SK-N-SH treated with all-trans-retinoic acid at 6 μM for 48 hours (cell line): ENCODE measurements at regions not wholly inside any gene's neighbourhood (a gene's known extent, or its start where the extent isn't known, plus 50 kb on each side); places are given as distances from the start of the nearest gene placed in this dataset.

Experiments used
- ATAC-seq: fragments of 200-7000 bp; cut with Tn5 transposase; 3 replicates; pipeline ENCODE4 v1.9.1; 2020; ENCODE audit warnings: mild to moderate bottlenecking, moderate library complexity
- ARNTL ChIP-seq: fragments of 450-650 bp; formaldehyde crosslinking; IDR thresholded peaks from 2 replicates; pipeline ENCODE4 v1.5.0; 2020; ENCODE audit warnings: low read depth, mild to moderate bottlenecking, moderate library complexity, borderline replicate concordance
- BACH2 ChIP-seq: fragments of 250-450 bp; sonication (Bioruptor Pico); IDR thresholded peaks from 2 replicates; pipeline ENCODE4 v1.9.0; 2021; ENCODE audit warnings: mild to moderate bottlenecking, borderline replicate concordance
- CSDC2 ChIP-seq: fragments of 250-450 bp; sonication (Bioruptor Pico); IDR thresholded peaks from 2 replicates; pipeline ENCODE4 v1.5.0; 2020; ENCODE audit warnings: mild to moderate bottlenecking, moderate library complexity
- ESRRG ChIP-seq: fragments of 250-450 bp; sonication (Bioruptor Pico); IDR thresholded peaks from 2 replicates; pipeline ENCODE4 v1.6.1; 2021; ENCODE audit warnings: mild to moderate bottlenecking
- GLIS3 ChIP-seq: fragments of 250-450 bp; sonication (Bioruptor Pico); IDR thresholded peaks from 2 replicates; pipeline ENCODE4 v1.5.0; 2020; ENCODE audit warnings: mild to moderate bottlenecking, moderate library complexity
- ISL1 ChIP-seq: fragments of 250-450 bp; sonication (Bioruptor Pico); IDR thresholded peaks from 2 replicates; pipeline ENCODE4 v2.1.2; 2022; ENCODE audit warnings: mild to moderate bottlenecking, moderate library complexity
- OSR1 ChIP-seq: fragments of 250-450 bp; sonication (Bioruptor Pico); IDR thresholded peaks from 2 replicates; pipeline ENCODE4 v1.8.0; 2022; ENCODE audit warnings: moderate library complexity, mild to moderate bottlenecking, inconsistent platforms
- PPARA ChIP-seq: fragments of 250-450 bp; sonication (Bioruptor Pico); IDR thresholded peaks from 2 replicates; pipeline ENCODE4 v1.5.0; 2020; ENCODE audit warnings: mild to moderate bottlenecking, borderline replicate concordance
- RARB ChIP-seq: fragments of 250-450 bp; sonication (Bioruptor Pico); IDR thresholded peaks from 2 replicates; pipeline ENCODE4 v1.8.0; 2021; ENCODE audit warnings: mild to moderate bottlenecking, moderate library complexity
- SNAI2 ChIP-seq: fragments of 250-450 bp; sonication (Bioruptor Pico); IDR thresholded peaks from 2 replicates; pipeline ENCODE4 v1.5.0; 2020; ENCODE audit warnings: mild to moderate bottlenecking, moderate library complexity
- TCF4 ChIP-seq: fragments of 250-450 bp; sonication (Bioruptor Pico); IDR thresholded peaks from 2 replicates; pipeline ENCODE4 v1.8.0; 2021; ENCODE audit warnings: mild to moderate bottlenecking, moderate library complexity, borderline replicate concordance
- TOX ChIP-seq: fragments of 250-450 bp; sonication (Bioruptor Pico); IDR thresholded peaks from 2 replicates; pipeline ENCODE4 v1.8.0; 2021; ENCODE audit warnings: mild to moderate bottlenecking, moderate library complexity, borderline replicate concordance
- ZC3H10 ChIP-seq: fragments of 250-450 bp; sonication (Bioruptor Pico); IDR thresholded peaks from 2 replicates; pipeline ENCODE4 v1.5.1; 2021; ENCODE audit warnings: mild to moderate bottlenecking, moderate library complexity
- ZFP3 ChIP-seq: fragments of 250-450 bp; sonication (Bioruptor Pico); IDR thresholded peaks from 2 replicates; pipeline ENCODE4 v1.5.0; 2020; ENCODE audit warnings: mild to moderate bottlenecking, moderate library complexity
- ZFP30 ChIP-seq: fragments of 450-650 bp; formaldehyde crosslinking; IDR thresholded peaks from 2 replicates; pipeline ENCODE4 v1.5.0; 2022; ENCODE audit warnings: mild to moderate bottlenecking, moderate library complexity
- ZNF565 ChIP-seq: fragments of 450-650 bp; formaldehyde crosslinking; conservative IDR thresholded peaks from 2 replicates; pipeline ENCODE4 v1.5.0; 2020; ENCODE audit warnings: low read depth, mild to moderate bottlenecking, moderate library complexity
- ZNF70 ChIP-seq: fragments of 450-650 bp; formaldehyde crosslinking; IDR thresholded peaks from 2 replicates; pipeline ENCODE4 v1.5.0; 2020; ENCODE audit warnings: mild to moderate bottlenecking, moderate library complexity
- ZNF8 ChIP-seq: fragments of 450-650 bp; formaldehyde crosslinking; IDR thresholded peaks from 2 replicates; pipeline ENCODE4 v1.5.0; 2020; ENCODE audit warnings: mild to moderate bottlenecking, moderate library complexity
- TF ChIP-seq, protein P1 (sequence below): fragments of 250-450 bp; sonication (Bioruptor Pico); IDR thresholded peaks from 2 replicates; pipeline ENCODE4 v1.8.0; 2021; ENCODE audit warnings: low read depth, mild to moderate bottlenecking, moderate library complexity, borderline replicate concordance
- TF ChIP-seq, protein P2 (sequence below): fragments of 250-450 bp; sonication (Bioruptor Pico); IDR thresholded peaks from 2 replicates; pipeline ENCODE4 v1.5.1; 2020; ENCODE audit warnings: low read depth, mild to moderate bottlenecking, moderate library complexity
- TF ChIP-seq, protein P3 (sequence below): fragments of 250-450 bp; sonication (Bioruptor Pico); IDR thresholded peaks from 2 replicates; pipeline ENCODE4 v1.8.0; 2020; ENCODE audit warnings: mild to moderate bottlenecking, moderate library complexity, borderline replicate concordance
- TF ChIP-seq, protein P4 (sequence below): fragments of 250-450 bp; sonication (Bioruptor Pico); IDR thresholded peaks from 2 replicates; pipeline ENCODE4 v1.5.1; 2021; ENCODE audit warnings: mild to moderate bottlenecking, moderate library complexity

DNA sequence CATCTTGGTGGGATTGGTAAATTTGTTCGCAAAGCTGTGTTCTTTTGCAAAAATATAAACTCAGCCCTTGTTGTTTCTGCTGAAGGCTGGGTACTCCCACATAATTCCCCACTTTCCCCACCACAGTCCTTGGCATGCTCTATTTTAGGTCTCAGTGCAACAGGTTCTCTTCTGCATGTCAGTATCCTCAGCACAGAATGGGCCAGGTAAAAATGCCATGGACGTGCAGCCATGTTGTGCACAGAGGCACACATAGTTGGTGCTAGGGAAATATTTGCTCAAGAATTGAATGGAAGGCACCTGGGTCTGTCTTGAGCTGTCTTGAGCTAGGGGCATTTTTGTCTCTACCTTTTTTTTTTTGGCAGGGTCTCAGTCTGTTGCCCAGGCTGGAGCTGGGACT lies 87.8 kb upstream of the LHX5 start:
- no peak for ATAC-seq
- no peak for TF ChIP-seq TOX (CRISPR knock-in tag)
- no peak for TF ChIP-seq ISL1 (CRISPR knock-in tag)
- TF ChIP-seq ZNF70 (CRISPR knock-in tag), result no peak

DNA sequence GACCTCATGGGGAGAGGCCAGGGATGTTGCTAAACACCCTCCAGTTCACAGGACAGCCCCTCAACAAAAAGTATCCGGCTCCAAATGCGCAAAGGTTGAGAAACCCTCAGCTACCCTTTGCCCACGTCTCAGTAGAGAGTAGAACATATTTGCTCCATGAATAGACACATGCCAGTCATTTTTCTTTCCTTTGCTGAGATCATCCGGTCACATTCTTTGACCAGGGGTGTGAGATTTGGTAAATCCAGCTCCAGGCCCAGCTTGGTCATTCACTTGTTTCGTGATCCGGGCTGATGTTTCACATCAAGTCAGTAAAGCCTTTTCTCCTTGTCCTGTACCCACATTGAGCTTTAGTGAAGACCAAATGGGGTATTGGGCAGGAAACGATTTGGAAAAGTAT lies 83.6 kb upstream of the LHX5 start:
- TF ChIP-seq TCF4, result no peak
- TF ChIP-seq TOX (CRISPR knock-in tag), result no peak
- no peak for TF ChIP-seq ARNTL
- TF ChIP-seq ZNF70 (CRISPR knock-in tag), result no peak
- TF ChIP-seq ZFP3 (CRISPR knock-in tag), result no peak
- TF ChIP-seq, protein P1, sequence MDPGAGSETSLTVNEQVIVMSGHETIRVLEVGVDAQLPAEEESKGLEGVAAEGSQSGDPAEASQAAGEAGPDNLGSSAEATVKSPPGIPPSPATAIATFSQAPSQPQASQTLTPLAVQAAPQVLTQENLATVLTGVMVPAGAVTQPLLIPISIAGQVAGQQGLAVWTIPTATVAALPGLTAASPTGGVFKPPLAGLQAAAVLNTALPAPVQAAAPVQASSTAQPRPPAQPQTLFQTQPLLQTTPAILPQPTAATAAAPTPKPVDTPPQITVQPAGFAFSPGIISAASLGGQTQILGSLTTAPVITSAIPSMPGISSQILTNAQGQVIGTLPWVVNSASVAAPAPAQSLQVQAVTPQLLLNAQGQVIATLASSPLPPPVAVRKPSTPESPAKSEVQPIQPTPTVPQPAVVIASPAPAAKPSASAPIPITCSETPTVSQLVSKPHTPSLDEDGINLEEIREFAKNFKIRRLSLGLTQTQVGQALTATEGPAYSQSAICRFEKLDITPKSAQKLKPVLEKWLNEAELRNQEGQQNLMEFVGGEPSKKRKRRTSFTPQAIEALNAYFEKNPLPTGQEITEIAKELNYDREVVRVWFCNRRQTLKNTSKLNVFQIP (CRISPR knock-in tag), result no peak
- no peak for ATAC-seq

DNA sequence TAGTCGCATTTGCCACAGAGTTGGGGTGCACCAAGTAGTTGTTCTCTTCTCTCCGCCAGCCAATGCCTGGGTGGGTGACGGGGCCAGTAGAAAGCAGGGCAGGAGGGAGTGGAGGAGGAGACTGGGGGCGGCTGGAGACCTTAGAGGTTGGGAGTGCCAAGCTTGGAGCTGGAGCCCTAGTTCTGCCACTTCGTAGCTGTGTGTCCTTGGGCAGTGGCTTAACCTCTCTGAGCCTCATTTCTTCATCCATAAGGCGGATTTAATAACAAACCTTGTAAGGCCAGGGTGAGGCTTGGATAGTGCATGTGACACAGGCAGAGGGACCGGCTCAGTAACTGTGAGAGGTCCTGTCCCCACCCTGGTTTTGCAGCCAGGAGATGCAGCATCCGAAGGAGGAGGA lies 81.1 kb upstream of the LHX5 start:
- ATAC-seq, result no peak
- TF ChIP-seq ZNF565 (CRISPR knock-in tag), result no peak
- no peak for TF ChIP-seq ZNF8 (CRISPR knock-in tag)
- TF ChIP-seq, protein P1 (CRISPR knock-in tag), result no peak
- TF ChIP-seq CSDC2 (CRISPR knock-in tag), result no peak
- no peak for TF ChIP-seq PPARA (CRISPR knock-in tag)
- no peak for TF ChIP-seq RARB (CRISPR knock-in tag)
- TF ChIP-seq ZNF70 (CRISPR knock-in tag), result no peak
- no peak for TF ChIP-seq BACH2 (CRISPR knock-in tag)
- TF ChIP-seq ZFP3 (CRISPR knock-in tag), result no peak
- TF ChIP-seq, protein P2, sequence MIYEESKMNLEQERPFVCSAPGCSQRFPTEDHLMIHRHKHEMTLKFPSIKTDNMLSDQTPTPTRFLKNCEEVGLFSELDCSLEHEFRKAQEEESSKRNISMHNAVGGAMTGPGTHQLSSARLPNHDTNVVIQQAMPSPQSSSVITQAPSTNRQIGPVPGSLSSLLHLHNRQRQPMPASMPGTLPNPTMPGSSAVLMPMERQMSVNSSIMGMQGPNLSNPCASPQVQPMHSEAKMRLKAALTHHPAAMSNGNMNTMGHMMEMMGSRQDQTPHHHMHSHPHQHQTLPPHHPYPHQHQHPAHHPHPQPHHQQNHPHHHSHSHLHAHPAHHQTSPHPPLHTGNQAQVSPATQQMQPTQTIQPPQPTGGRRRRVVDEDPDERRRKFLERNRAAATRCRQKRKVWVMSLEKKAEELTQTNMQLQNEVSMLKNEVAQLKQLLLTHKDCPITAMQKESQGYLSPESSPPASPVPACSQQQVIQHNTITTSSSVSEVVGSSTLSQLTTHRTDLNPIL, result no peak

DNA sequence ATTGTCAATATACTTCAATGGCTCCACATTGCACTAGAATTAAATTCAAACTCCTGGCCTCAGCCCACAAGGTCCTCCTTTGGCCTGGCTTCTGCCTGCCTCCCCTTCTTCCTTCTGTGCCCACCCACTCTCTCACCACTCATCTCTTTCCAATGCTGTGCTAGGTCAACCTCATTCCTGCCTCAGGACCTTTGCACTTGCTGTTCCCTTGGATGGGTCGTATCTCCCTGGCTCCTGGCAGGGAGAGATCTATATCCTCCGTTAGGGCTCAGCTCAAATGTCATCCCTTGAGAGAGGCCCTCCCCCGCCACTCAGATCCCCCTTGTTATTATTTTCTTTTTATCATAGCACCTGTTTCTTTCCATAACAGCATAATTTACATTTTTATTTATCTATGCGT lies 79.9 kb upstream of the LHX5 start:
- ATAC-seq, result no peak

DNA sequence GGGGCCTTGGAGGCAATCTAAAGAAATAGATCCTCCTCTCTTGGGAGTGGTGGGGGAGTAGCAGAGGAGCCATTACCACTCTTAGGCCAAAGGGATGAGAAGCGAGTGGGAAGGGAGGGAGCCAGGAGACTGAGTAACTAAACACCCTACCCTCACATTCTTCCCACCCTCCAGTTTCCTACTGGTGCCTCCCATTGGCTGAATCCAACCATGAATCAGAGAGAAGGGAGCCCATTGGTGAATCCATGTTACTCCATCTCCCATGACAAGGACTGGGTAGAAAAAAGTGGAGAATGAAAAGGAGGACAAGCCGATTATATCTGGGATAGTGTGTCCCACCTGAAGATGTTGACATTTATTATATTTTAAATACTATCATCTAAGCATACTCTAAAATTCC lies 76.8 kb upstream of the LHX5 start:
- ATAC-seq, result no peak
- TF ChIP-seq ZNF565 (CRISPR knock-in tag), result no peak
- no peak for TF ChIP-seq SNAI2 (CRISPR knock-in tag)
- TF ChIP-seq, protein P3, sequence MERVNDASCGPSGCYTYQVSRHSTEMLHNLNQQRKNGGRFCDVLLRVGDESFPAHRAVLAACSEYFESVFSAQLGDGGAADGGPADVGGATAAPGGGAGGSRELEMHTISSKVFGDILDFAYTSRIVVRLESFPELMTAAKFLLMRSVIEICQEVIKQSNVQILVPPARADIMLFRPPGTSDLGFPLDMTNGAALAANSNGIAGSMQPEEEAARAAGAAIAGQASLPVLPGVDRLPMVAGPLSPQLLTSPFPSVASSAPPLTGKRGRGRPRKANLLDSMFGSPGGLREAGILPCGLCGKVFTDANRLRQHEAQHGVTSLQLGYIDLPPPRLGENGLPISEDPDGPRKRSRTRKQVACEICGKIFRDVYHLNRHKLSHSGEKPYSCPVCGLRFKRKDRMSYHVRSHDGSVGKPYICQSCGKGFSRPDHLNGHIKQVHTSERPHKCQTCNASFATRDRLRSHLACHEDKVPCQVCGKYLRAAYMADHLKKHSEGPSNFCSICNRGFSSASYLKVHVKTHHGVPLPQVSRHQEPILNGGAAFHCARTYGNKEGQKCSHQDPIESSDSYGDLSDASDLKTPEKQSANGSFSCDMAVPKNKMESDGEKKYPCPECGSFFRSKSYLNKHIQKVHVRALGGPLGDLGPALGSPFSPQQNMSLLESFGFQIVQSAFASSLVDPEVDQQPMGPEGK (CRISPR knock-in tag), result no peak
- TF ChIP-seq BACH2 (CRISPR knock-in tag), result no peak
- TF ChIP-seq ZFP30, result no peak
- TF ChIP-seq CSDC2 (CRISPR knock-in tag), result no peak
- TF ChIP-seq, protein P1 (CRISPR knock-in tag), result no peak
- TF ChIP-seq ZFP3 (CRISPR knock-in tag), result no peak
- no peak for TF ChIP-seq GLIS3 (CRISPR knock-in tag)
- no peak for TF ChIP-seq ZC3H10 (CRISPR knock-in tag)
- no peak for TF ChIP-seq OSR1 (CRISPR knock-in tag)
- TF ChIP-seq ZNF70 (CRISPR knock-in tag), result no peak
- TF ChIP-seq ESRRG, result no peak
- TF ChIP-seq TOX (CRISPR knock-in tag), result no peak

More for the DNA sequence above, 79.9 kb upstream of the LHX5 start:
- TF ChIP-seq, protein P4, sequence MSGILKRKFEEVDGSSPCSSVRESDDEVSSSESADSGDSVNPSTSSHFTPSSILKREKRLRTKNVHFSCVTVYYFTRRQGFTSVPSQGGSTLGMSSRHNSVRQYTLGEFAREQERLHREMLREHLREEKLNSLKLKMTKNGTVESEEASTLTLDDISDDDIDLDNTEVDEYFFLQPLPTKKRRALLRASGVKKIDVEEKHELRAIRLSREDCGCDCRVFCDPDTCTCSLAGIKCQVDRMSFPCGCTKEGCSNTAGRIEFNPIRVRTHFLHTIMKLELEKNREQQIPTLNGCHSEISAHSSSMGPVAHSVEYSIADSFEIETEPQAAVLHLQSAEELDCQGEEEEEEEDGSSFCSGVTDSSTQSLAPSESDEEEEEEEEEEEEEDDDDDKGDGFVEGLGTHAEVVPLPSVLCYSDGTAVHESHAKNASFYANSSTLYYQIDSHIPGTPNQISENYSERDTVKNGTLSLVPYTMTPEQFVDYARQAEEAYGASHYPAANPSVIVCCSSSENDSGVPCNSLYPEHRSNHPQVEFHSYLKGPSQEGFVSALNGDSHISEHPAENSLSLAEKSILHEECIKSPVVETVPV (CRISPR knock-in tag), result no peak
- TF ChIP-seq BACH2 (CRISPR knock-in tag) (no peak), ZFP30 (no peak), OSR1 (CRISPR knock-in tag) (no peak), SNAI2 (CRISPR knock-in tag) (no peak)
- TF ChIP-seq, protein P1 (CRISPR knock-in tag), result no peak
